ENCODE measurements at regions not wholly inside any gene's neighbourhood (a gene's known extent, or its start where the extent isn't known, plus 50 kb on each side); places are given as distances from the start of the nearest gene placed in this dataset.

DNA sequence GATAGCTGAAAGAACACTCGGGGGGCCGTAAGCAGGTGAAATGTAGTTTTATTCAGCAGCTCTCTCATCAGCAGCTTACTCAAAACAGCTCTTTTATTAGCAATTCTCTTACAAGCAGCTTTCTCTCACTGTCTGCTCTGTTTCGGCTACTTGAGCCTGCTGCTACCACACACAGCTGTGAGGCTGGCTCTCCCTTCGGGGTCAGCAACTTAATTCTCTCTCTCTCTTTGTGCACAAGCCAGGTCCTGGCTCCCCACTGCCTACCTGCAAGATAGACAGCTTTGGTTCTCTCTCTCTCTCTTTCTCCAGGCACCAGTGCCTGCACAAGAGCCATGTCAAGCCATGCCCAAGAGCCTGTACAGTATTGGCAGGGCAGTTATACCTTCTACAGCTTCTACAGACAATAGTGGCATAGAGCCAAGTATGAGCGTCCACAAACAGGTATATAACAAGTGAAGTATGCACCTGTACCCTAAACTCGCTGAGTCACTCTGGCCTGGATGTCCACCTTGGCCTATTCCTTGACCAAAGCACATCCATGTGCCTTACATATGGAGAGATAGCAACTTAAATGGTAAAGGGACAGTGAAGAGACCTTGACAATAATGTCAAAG is 110.8 kb downstream of the MTNR1B start:
- DNase-seq (peak in 1 of 3 donors; percentile 32), ATAC-seq (ENCODE audit: insufficient read depth, low FRiP score) (no peak)
- Histone ChIP-seq H3K9me3 (ENCODE audit: control insufficient read depth in 4 of 4, insufficient read depth in 3 of 4, low read length in 3 of 4) (no peaks in the 10 kb centered on the region), H3K27me3 (ENCODE audit: control insufficient read depth in 3 of 3, insufficient read depth in 3 of 3, low read length in 2 of 3) (no peaks in the 10 kb centered on the region), H3K4me3 (no peak overlapping the region), H3K27ac (ENCODE audit: low read depth in 1 of 2, low read length in 1 of 2) (no peak overlapping the region), H3K9ac (ENCODE audit: insufficient read depth in 1 of 2, low read length in 2 of 2) (no peak overlapping the region), H3K4me1 (ENCODE audit: control insufficient read depth in 5 of 5, insufficient read depth in 5 of 5, low read length in 5 of 5) (no peaks in the 10 kb centered on the region), H3K36me3 (ENCODE audit: control insufficient read depth in 4 of 4, insufficient read depth in 4 of 4, low read length in 4 of 4) (no peaks in the 10 kb centered on the region)
- WGBS, 2 donors, result 78 to 80% methylated on average over 6 of the region's 6 CpGs
- TF ChIP-seq, protein P1, sequence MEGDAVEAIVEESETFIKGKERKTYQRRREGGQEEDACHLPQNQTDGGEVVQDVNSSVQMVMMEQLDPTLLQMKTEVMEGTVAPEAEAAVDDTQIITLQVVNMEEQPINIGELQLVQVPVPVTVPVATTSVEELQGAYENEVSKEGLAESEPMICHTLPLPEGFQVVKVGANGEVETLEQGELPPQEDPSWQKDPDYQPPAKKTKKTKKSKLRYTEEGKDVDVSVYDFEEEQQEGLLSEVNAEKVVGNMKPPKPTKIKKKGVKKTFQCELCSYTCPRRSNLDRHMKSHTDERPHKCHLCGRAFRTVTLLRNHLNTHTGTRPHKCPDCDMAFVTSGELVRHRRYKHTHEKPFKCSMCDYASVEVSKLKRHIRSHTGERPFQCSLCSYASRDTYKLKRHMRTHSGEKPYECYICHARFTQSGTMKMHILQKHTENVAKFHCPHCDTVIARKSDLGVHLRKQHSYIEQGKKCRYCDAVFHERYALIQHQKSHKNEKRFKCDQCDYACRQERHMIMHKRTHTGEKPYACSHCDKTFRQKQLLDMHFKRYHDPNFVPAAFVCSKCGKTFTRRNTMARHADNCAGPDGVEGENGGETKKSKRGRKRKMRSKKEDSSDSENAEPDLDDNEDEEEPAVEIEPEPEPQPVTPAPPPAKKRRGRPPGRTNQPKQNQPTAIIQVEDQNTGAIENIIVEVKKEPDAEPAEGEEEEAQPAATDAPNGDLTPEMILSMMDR (IDR thresholded peaks at IDR 0.05; ENCODE audit: control extremely low read depth, extremely low read depth), result no peak

DNA sequence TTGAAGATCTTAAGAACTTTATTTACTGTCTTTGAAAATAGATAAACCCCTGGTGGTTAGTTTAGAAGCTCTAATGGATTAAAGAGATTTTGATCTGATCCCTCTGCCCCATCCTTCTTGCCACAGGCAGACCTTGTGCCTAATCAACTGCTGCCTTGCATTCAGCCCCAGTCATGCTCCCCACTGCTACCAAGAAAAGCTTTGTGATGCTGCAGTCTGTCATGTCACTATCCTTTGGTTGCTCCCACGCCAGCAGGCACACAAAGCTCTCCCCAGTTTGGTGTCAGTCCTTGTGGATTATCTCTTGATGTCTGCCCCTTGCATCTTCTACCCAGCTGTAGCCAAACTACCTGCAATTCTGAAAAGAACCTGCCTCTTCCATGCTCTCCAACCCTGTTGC is 112.2 kb downstream of the MTNR1B start:
- Histone ChIP-seq H3K4me1 (ENCODE audit: control insufficient read depth in 5 of 5, insufficient read depth in 5 of 5, low read length in 5 of 5) (no peaks in the 10 kb centered on the region), H3K9ac (ENCODE audit: insufficient read depth in 1 of 2, low read length in 2 of 2) (no peak overlapping the region), H3K27me3 (ENCODE audit: control insufficient read depth in 3 of 3, insufficient read depth in 3 of 3, low read length in 2 of 3) (no peaks in the 10 kb centered on the region), H3K27ac (ENCODE audit: low read depth in 1 of 2, low read length in 1 of 2) (no peak overlapping the region), H3K4me3 (no peak overlapping the region), H3K9me3 (ENCODE audit: control insufficient read depth in 4 of 4, insufficient read depth in 3 of 4, low read length in 3 of 4) (no peaks in the 10 kb centered on the region), H3K36me3 (ENCODE audit: control insufficient read depth in 4 of 4, insufficient read depth in 4 of 4, low read length in 4 of 4) (no peaks in the 10 kb centered on the region)
- TF ChIP-seq, protein P1 (IDR thresholded peaks at IDR 0.05; ENCODE audit: control extremely low read depth, extremely low read depth), result no peak
- no peak for ATAC-seq (ENCODE audit: insufficient read depth, low FRiP score)
- 70 to 73% methylated on average over 1 of the region's 1 CpG for WGBS, 2 donors
- DNase-seq, result no peak

DNA sequence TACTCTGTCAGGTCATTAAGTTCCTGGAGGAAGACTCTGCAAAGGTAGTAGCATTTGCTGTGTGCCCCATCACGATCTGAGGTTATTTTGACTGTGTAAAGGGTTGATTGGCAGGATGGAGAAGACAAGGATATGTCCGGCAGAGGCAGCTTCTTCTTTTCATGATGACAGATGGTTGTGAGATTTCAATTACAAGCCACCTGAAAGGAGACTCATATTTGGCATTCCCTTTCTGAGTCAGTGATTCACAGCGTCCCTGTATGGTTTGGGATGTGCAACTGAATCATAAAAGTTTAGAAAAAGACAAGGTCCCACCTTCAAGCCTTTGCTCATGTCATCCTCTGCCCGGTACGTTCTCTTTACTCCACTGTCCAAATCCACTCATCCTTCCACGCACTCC is 113.4 kb downstream of the MTNR1B start:
- H3K9ac ChIP-seq (ENCODE audit: insufficient read depth in 1 of 2, low read length in 2 of 2), result no peak overlapping the region
- no peaks in the 10 kb centered on the region for H3K9me3 ChIP-seq (ENCODE audit: control insufficient read depth in 4 of 4, insufficient read depth in 3 of 4, low read length in 3 of 4)
- H3K36me3 ChIP-seq (ENCODE audit: control insufficient read depth in 4 of 4, insufficient read depth in 4 of 4, low read length in 4 of 4), result no peaks in the 10 kb centered on the region
- no peaks in the 10 kb centered on the region for H3K27me3 ChIP-seq (ENCODE audit: control insufficient read depth in 3 of 3, insufficient read depth in 3 of 3, low read length in 2 of 3)
- WGBS, 2 donors, result 79 to 93% methylated on average over 6 of the region's 6 CpGs
- no peak overlapping the region for H3K27ac ChIP-seq (ENCODE audit: low read depth in 1 of 2, low read length in 1 of 2)
- H3K4me3 ChIP-seq, result no peak overlapping the region
- DNase-seq (no peak), ATAC-seq (ENCODE audit: insufficient read depth, low FRiP score) (no peak)
- TF ChIP-seq, protein P1 (IDR thresholded peaks at IDR 0.05; ENCODE audit: control extremely low read depth, extremely low read depth), result no peak
- H3K4me1 ChIP-seq (ENCODE audit: control insufficient read depth in 5 of 5, insufficient read depth in 5 of 5, low read length in 5 of 5), result no peaks in the 10 kb centered on the region

Data from lung (tissue), 11 donors.